Transverse colon (tissue), 3 donors: ENCODE measurements at regions not wholly inside any gene's neighbourhood (a gene's known extent, or its start where the extent isn't known, plus 50 kb on each side); places are given as distances from the start of the nearest gene placed in this dataset.

ENCODE experiments used
- EP300 ChIP-seq: sonication (generic); formaldehyde crosslinking; IDR thresholded peaks from one replicate; pipeline ENCODE4 v1.6.1; 2017; ENCODE audit warnings: antibody characterized with exemption, low read depth
- POLR2A ChIP-seq: fragments of 450-650 bp; IDR thresholded peaks from one replicate; pipeline ENCODE4 v1.6.1; 2016; ENCODE audit warnings: antibody characterized with exemption, mild to moderate bottlenecking, moderate library complexity
- TF ChIP-seq, protein P1 (sequence below), 5 experiments: fragments of 200-600 bp in 3 of 5; fragments of 450-650 bp in 2 of 5; sonication (generic) in 3 of 5; IDR thresholded peaks; 1 replicate in 2 of 5; 2 replicates in 3 of 5; pipeline ENCODE4 v1.5.1; 2016 to 2017; ENCODE audit warnings: antibody characterized with exemption in 5 of 5, inconsistent platforms in 3 of 5, mild to moderate bottlenecking in 2 of 5, moderate library complexity in 1 of 5

DNA sequence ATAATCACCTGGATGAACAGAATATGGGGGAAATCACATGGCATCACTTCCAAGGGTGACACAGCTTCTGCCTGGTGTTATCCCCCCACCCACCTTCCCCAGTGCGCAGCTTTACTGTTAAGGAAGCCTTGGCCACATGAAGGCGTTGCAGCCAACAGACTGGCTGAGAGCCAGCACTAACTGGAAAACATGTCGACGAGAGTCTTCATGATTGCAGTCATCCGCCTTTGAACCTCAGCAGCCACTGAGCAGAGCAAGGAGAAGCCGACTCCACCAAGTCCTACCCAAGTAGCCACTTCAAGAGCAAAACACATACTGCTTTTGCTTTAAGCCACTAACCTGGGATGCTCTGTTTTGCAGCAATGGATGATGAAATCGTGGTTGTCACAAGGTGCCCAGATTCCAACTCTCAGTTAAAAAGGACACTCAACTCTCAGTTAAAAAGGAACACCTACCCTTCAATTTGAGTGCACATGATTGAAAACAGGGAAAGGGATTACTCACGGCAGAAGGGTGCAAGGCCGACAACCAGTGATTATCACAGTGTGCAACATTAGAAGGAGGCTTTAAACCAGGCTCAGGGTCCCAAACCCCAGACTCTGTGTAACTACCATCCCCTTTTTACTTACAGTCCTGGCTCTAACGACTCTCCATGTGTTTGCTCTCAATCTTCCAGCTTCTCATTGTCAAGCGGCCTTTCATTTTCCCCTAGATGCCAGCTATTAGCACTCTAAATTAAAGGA lies 149.1 kb downstream of the KLF12 start:
- TF ChIP-seq, protein P1, sequence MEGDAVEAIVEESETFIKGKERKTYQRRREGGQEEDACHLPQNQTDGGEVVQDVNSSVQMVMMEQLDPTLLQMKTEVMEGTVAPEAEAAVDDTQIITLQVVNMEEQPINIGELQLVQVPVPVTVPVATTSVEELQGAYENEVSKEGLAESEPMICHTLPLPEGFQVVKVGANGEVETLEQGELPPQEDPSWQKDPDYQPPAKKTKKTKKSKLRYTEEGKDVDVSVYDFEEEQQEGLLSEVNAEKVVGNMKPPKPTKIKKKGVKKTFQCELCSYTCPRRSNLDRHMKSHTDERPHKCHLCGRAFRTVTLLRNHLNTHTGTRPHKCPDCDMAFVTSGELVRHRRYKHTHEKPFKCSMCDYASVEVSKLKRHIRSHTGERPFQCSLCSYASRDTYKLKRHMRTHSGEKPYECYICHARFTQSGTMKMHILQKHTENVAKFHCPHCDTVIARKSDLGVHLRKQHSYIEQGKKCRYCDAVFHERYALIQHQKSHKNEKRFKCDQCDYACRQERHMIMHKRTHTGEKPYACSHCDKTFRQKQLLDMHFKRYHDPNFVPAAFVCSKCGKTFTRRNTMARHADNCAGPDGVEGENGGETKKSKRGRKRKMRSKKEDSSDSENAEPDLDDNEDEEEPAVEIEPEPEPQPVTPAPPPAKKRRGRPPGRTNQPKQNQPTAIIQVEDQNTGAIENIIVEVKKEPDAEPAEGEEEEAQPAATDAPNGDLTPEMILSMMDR (IDR thresholded peaks at IDR 0.05), result no peak
- TF ChIP-seq EP300, result no peak
- TF ChIP-seq POLR2A, result no peak
